OCI-LY7 (cell line): ENCODE measurements at regions not wholly inside any gene's neighbourhood (a gene's known extent, or its start where the extent isn't known, plus 50 kb on each side); places are given as distances from the start of the nearest gene placed in this dataset.

ENCODE experiments used
- BruUV-seq: library from RNA; stranded (reverse); fragments of 400-500 nt; replicated peaks from 2 replicates; lab custom pipeline; 2021; lab: Mats Ljungman, UMichigan
- CTCF ChIA-PET: fragments of 300-600 bp; sonication (Branson Sonifier 250); formaldehyde crosslinking; loops from one replicate; lab custom pipeline; 2022; ENCODE audit warnings: antibody characterized with exemption; ENCODE audit not compliant: unreplicated experiment; lab: Charles Lee
- POLR2A ChIA-PET: fragments of 300-600 bp; sonication (Branson Sonifier 250); formaldehyde crosslinking; loops from one replicate; lab custom pipeline; 2022; ENCODE audit warnings: antibody characterized with exemption; lab: Charles Lee
- DNase-seq: peaks from one replicate; pipeline ENCODE4 v3.0.0-alpha.2; 2015; ENCODE audit warnings: low spot score
- H2AFZ ChIP-seq: fragments of 200-600 bp; sonication (generic), shearing (Covaris generic); 2 replicates; pipeline ENCODE4 v1.6.1; 2014; ENCODE audit warnings: mild to moderate bottlenecking, antibody characterized with exemption, low read length, moderate library complexity
- H3K27ac ChIP-seq: fragments of 200-600 bp; sonication (generic); 2 replicates; pipeline ENCODE4 v1.5.1; 2014; ENCODE audit warnings: mixed run types, low read depth, mild to moderate bottlenecking, moderate library complexity, low read length, inconsistent platforms; ENCODE audit not compliant: poor library complexity, severe bottlenecking
- H3K36me3 ChIP-seq: fragments of 200-600 bp; sonication (generic); 2 replicates; pipeline ENCODE4 v1.6.1; 2014; ENCODE audit warnings: mild to moderate bottlenecking, antibody characterized with exemption, low read length, moderate library complexity, mixed read lengths; ENCODE audit not compliant: insufficient read depth
- H3K4me1 ChIP-seq: fragments of 200-600 bp; sonication (generic); 2 replicates; pipeline ENCODE4 v1.5.1; 2014; ENCODE audit warnings: mild to moderate bottlenecking, low read length; ENCODE audit not compliant: insufficient read depth, poor library complexity, severe bottlenecking
- H3K4me2 ChIP-seq: fragments of 200-600 bp; sonication (generic); 2 replicates; pipeline ENCODE4 v1.6.1; 2014; ENCODE audit warnings: mild to moderate bottlenecking, low read length
- H3K4me3 ChIP-seq: fragments of 200-600 bp; sonication (generic); 2 replicates; pipeline ENCODE4 v1.5.1; 2014; ENCODE audit warnings: mild to moderate bottlenecking, low read depth, low read length; ENCODE audit not compliant: poor library complexity, severe bottlenecking
- H3K79me2 ChIP-seq: fragments of 200-600 bp; sonication (generic); 2 replicates; pipeline ENCODE4 v1.6.1; 2016; ENCODE audit warnings: low read depth, mild to moderate bottlenecking, low read length, moderate library complexity, mixed read lengths; ENCODE audit not compliant: insufficient read depth
- H3K9me2 ChIP-seq: fragments of 200-600 bp; sonication (generic); 2 replicates; pipeline ENCODE4 v1.6.1; 2016; ENCODE audit warnings: mild to moderate bottlenecking, low read length, mixed read lengths; ENCODE audit not compliant: insufficient read depth
- H3K9me3 ChIP-seq: fragments of 200-600 bp; sonication (generic); 2 replicates; pipeline ENCODE4 v1.6.1; 2014; ENCODE audit warnings: mild to moderate bottlenecking, mixed run types, low read length, mixed read lengths
- H4K20me1 ChIP-seq: fragments of 200-600 bp; sonication (generic); 2 replicates; pipeline ENCODE4 v1.6.1; 2014; ENCODE audit warnings: mild to moderate bottlenecking, antibody characterized with exemption, low read length, moderate library complexity, mixed read lengths; ENCODE audit not compliant: insufficient read depth
- EZH2phosphoT487 ChIP-seq: fragments of 200-600 bp; sonication (generic); IDR thresholded peaks from 2 replicates; pipeline ENCODE4 v1.6.1; 2018; ENCODE audit warnings: low read depth, borderline replicate concordance, mild to moderate bottlenecking, mixed run types, antibody characterized with exemption, low read length, moderate library complexity, mixed read lengths
- intact Hi-C: fragments of 100-400 bp; cut with micrococcal nuclease; formaldehyde crosslinking; loops from one replicate; pipeline ENCODE4 v1.10.0; 2022; ENCODE audit not compliant: unreplicated experiment
- TF ChIP-seq, protein P1 (sequence below): fragments of 200-600 bp; sonication (generic); conservative IDR thresholded peaks from 2 replicates; pipeline ENCODE4 v1.5.1; 2014; ENCODE audit warnings: mild to moderate bottlenecking, antibody characterized with exemption, low read length, moderate library complexity, mixed read lengths

DNA sequence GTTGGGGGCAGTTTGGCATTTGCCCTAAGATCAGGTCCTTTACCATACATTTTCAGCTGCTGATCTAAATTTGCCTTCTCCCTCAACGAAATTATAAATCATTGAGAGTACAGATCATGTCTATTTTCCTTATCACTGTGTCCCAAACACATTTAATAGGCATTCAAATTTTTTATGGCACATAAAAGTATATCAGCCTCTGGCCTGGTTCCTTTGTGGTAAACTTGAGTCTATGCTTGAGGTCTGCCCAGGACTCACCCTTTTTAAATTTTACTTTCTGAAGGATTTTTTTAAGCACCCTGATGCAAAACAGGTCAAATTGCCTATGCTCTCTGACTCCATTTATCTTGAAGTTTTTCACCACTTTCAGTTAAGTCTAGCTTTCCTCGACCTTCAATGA lies 163.6 kb upstream of the GRIN3A start:
- DNase-seq, result no peak

DNA sequence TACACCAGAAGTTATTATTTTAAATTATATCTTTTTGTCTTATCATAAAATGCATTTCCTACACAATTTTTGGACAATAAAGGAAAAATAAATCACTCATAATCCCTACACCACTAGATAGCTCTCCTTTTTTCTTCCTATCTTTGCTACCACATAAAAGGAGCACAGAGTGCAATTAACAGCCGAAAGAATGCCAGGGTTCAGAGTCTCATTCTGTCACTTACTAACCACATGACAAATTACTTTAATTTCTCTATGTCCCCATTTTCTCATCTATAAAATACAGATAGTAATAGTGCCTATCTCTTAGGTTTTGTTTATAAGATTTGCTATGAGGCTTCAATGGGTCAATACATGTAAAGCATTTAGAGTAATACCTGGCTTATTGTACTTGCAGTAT lies 158.7 kb upstream of the GRIN3A start:
- no TSS peak for BruUV-seq
- Histone ChIP-seq H3K4me2 (no peak overlapping the region), H4K20me1 (no peaks in the 10 kb centered on the region), H3K4me3 (no peak overlapping the region), H2AFZ (no peak overlapping the region), H3K9me2 (no peaks in the 10 kb centered on the region), H3K4me1 (no peaks in the 10 kb centered on the region), H3K79me2 (no peaks in the 10 kb centered on the region), H3K9me3 (no peaks in the 10 kb centered on the region), H3K36me3 (no peaks in the 10 kb centered on the region), H3K27ac (no peak overlapping the region)
- POLR2A ChIA-PET, result no interaction called here
- CTCF ChIA-PET, result no interaction called here
- TF ChIP-seq EZH2phosphoT487, result no peak
- TF ChIP-seq, protein P1, sequence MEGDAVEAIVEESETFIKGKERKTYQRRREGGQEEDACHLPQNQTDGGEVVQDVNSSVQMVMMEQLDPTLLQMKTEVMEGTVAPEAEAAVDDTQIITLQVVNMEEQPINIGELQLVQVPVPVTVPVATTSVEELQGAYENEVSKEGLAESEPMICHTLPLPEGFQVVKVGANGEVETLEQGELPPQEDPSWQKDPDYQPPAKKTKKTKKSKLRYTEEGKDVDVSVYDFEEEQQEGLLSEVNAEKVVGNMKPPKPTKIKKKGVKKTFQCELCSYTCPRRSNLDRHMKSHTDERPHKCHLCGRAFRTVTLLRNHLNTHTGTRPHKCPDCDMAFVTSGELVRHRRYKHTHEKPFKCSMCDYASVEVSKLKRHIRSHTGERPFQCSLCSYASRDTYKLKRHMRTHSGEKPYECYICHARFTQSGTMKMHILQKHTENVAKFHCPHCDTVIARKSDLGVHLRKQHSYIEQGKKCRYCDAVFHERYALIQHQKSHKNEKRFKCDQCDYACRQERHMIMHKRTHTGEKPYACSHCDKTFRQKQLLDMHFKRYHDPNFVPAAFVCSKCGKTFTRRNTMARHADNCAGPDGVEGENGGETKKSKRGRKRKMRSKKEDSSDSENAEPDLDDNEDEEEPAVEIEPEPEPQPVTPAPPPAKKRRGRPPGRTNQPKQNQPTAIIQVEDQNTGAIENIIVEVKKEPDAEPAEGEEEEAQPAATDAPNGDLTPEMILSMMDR, result no peak
- intact Hi-C loops, result no loop called here
- DNase-seq, result no peak

More for the DNA sequence above, 163.6 kb upstream of the GRIN3A start:
- Histone ChIP-seq H3K4me2 (no peak overlapping the region), H3K9me3 (no peaks in the 10 kb centered on the region), H2AFZ (no peak overlapping the region), H4K20me1 (no peaks in the 10 kb centered on the region), H3K4me1 (no peaks in the 10 kb centered on the region), H3K79me2 (no peaks in the 10 kb centered on the region), H3K4me3 (no peak overlapping the region), H3K36me3 (no peaks in the 10 kb centered on the region), H3K9me2 (no peaks in the 10 kb centered on the region), H3K27ac (no peak overlapping the region)
- intact Hi-C loops, result no loop called here
- ChIA-PET POLR2A (interaction anchor here (0.5 to 0.6 kb wide), 2 partner anchors 8 to 1228 kb away, joined by 3 read pairs; no protein-coding TSS in a partner anchor), CTCF (no interaction called here)
- no peak for TF ChIP-seq EZH2phosphoT487
- TF ChIP-seq, protein P1, result no peak
- no TSS peak for BruUV-seq

DNA sequence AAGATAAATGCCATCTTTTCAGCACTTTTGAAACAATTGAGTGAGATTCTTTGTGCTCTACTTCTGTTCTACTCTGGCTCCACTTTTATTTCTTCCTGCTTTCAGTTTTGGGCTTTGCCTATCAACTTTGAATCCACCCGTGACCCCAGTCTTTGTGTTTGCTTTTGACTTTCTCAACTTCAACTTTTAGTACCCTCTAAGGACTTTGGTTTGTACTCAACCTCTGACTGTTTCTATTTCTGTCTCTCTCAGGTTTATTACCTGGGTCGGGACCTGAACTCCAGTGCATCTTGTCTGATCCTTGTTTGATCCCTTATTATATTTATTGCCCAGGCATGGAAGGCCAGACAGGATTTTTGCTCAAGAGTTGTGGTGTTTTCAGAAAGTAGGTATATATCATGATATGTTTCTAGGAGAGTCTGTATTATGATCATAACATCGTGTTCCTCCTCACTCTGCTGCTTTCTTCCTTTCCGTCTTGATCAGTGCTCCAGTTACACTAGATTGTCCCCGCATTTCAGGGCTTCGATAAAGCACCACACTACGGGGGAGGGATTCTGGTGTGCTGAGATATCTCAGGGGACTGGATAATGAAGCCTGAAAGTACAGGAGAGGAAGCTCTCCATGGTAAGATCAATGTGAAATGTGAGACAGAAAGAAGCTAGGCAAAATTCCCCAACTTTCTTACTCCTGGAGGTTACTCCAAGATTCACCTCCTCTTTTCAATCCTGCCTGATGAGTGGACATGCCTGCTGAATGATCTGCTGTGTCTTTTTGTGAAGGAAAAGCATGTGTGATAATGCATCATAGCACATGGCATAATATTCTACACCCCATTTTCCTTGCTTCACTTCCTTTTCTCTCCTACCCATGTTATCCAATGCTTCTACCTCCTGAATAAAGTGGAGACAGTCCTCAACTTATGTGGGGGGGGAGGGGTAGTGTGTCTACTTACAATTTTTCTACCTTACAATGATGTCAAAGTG lies 155.5 kb upstream of the GRIN3A start:
- ChIA-PET CTCF (no interaction called here), POLR2A (no interaction called here)
- BruUV-seq, result no TSS peak

More for the DNA sequence above, 155.5 kb upstream of the GRIN3A start:
- Histone ChIP-seq H3K79me2 (no peaks in the 10 kb centered on the region), H3K4me1 (no peaks in the 10 kb centered on the region), H3K9me3 (no peaks in the 10 kb centered on the region), H4K20me1 (no peaks in the 10 kb centered on the region), H3K36me3 (no peaks in the 10 kb centered on the region), H2AFZ (no peak overlapping the region), H3K27ac (no peak overlapping the region), H3K4me3 (no peak overlapping the region), H3K4me2 (no peak overlapping the region), H3K9me2 (no peaks in the 10 kb centered on the region)
- TF ChIP-seq EZH2phosphoT487, result no peak
- TF ChIP-seq, protein P1, result no peak
- DNase-seq, result no peak
- intact Hi-C loops, result no loop called here
